ENCODE measurements at regions not wholly inside any gene's neighbourhood (a gene's known extent, or its start where the extent isn't known, plus 50 kb on each side); places are given as distances from the start of the nearest gene placed in this dataset.

GRCh38 chr21:32956061-32956656, 69.6 kb upstream of the OLIG2 start:
- TF ChIP-seq CTCF (optimal IDR thresholded peaks at IDR 0.05 in 1 of 3, IDR thresholded peaks at IDR 0.05 in 1 of 3, conservative IDR thresholded peaks at IDR 0.05 in 1 of 3; ENCODE audit: extremely low read depth in 1 of 3, insufficient read depth in 2 of 3, low read length in 3 of 3) (no peak), EZH2 (IDR thresholded peaks at IDR 0.05; ENCODE audit: low read length) (no peak)

Measured in keratinocyte (primary cell).